DND-41 (cell line): ENCODE measurements at regions not wholly inside any gene's neighbourhood (a gene's known extent, or its start where the extent isn't known, plus 50 kb on each side); places are given as distances from the start of the nearest gene placed in this dataset.

Source experiments
- ATAC-seq: fragments of 200-7000 bp; cut with Tn5 transposase; 3 replicates; pipeline ENCODE4 v1.9.1; 2021; ENCODE audit warnings: low read depth; ENCODE audit not compliant: insufficient read depth
- DNase-seq: peaks from one replicate; pipeline ENCODE4 v3.0.0-alpha.2; 2020
- H2AFZ ChIP-seq: 2 replicates; pipeline ENCODE4 v1.6.0; 2012; ENCODE audit warnings: low read depth, low read length
- H3K27ac ChIP-seq: 2 replicates; pipeline ENCODE4 v1.5.1; 2012; ENCODE audit warnings: low read length, inconsistent platforms
- H3K27me3 ChIP-seq: fragments of 200-600 bp; sonication (generic); 2 replicates; pipeline ENCODE4 v1.6.0; 2012; ENCODE audit warnings: low read length, mild to moderate bottlenecking, inconsistent platforms; ENCODE audit not compliant: insufficient read depth, poor library complexity
- H3K36me3 ChIP-seq: 2 replicates; pipeline ENCODE4 v1.5.1; 2012; ENCODE audit warnings: low read length, inconsistent platforms; ENCODE audit not compliant: insufficient read depth
- H3K4me1 ChIP-seq: 2 replicates; pipeline ENCODE4 v1.5.1; 2012; ENCODE audit warnings: mild to moderate bottlenecking, low read length; ENCODE audit not compliant: insufficient read depth
- H3K4me2 ChIP-seq: 2 replicates; pipeline ENCODE4 v1.6.0; 2012; ENCODE audit warnings: mild to moderate bottlenecking, moderate library complexity, low read length, inconsistent platforms; ENCODE audit not compliant: insufficient read depth
- H3K4me3 ChIP-seq, 2 experiments: fragments of 200-600 bp in 1 of 2; shearing (Covaris generic) in 1 of 2; 2 replicates each; pipeline ENCODE4 v1.5.1; 2012 to 2016; ENCODE audit warnings: inconsistent platforms in 2 of 2, low read length in 2 of 2, mild to moderate bottlenecking in 2 of 2, low read depth in 1 of 2, moderate library complexity in 1 of 2
- H3K79me2 ChIP-seq: 2 replicates; pipeline ENCODE4 v1.6.0; 2012; ENCODE audit warnings: low read length, inconsistent platforms; ENCODE audit not compliant: insufficient read depth
- H3K9ac ChIP-seq: 2 replicates; pipeline ENCODE4 v1.6.0; 2012; ENCODE audit warnings: low read depth, mild to moderate bottlenecking, inconsistent platforms, low read length, moderate library complexity
- H3K9me3 ChIP-seq: 2 replicates; pipeline ENCODE4 v1.5.1; 2012; ENCODE audit warnings: low read length, moderate library complexity, mild to moderate bottlenecking, inconsistent platforms; ENCODE audit not compliant: insufficient read depth, severe bottlenecking
- H4K20me1 ChIP-seq: 2 replicates; pipeline ENCODE4 v1.6.0; 2012; ENCODE audit warnings: low read length; ENCODE audit not compliant: insufficient read depth
- CTCF ChIP-seq: IDR thresholded peaks from 2 replicates; pipeline ENCODE4 v1.5.1; 2012; ENCODE audit warnings: borderline replicate concordance, low read length, moderate library complexity, mild to moderate bottlenecking; ENCODE audit not compliant: poor library complexity, severe bottlenecking; ENCODE audit errors: extremely low read depth
- EZH2 ChIP-seq: IDR thresholded peaks from 3 replicates; pipeline ENCODE4 v1.6.1; 2012; ENCODE audit warnings: borderline replicate concordance, low read depth, mild to moderate bottlenecking, moderate library complexity, low read length, inconsistent platforms; ENCODE audit not compliant: severe bottlenecking

- DNase-seq, result no peak
- Histone ChIP-seq H3K9ac (no peak overlapping the region), H2AFZ (no peak overlapping the region), H3K4me3 (no peak overlapping the region), H3K4me1 (no peaks in the 10 kb centered on the region), H3K4me2 (no peak overlapping the region), H3K36me3 (no peaks in the 10 kb centered on the region), H3K9me3 (no peaks in the 10 kb centered on the region), H3K27ac (no peak overlapping the region), H3K27me3 (no peaks in the 10 kb centered on the region), H3K79me2 (no peaks in the 10 kb centered on the region), H4K20me1 (no peaks in the 10 kb centered on the region)
- TF ChIP-seq EZH2 (no peak), CTCF (no peak)
- no peak for ATAC-seq
Measured at GRCh38 chr4:134677209-134677814, 475.7 kb upstream of the PABPC4L start.

DNA sequence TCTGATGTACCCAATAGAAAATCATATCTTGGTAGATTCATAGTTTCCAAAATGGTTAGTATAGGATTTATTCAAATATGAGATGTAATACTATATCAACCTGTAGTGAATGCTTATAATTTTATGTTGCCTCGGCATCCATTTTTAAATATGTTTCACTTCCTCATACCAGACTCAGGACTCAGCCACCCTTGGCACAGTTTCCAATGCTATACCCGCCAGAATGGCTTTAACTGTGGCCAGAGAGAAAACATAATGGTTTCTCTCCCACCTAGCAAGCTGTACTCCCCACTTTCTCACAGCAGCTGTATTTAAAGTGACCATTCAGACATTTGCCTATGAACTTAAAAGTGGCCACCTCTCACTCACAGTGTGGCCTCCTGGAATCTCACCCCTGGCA, 466.6 kb upstream of the PABPC4L start:
- no peaks in the 10 kb centered on the region for H3K36me3 ChIP-seq
- no peak for TF ChIP-seq CTCF
- TF ChIP-seq EZH2, result no peak
- H3K4me2 ChIP-seq, result no peak overlapping the region
- H3K9ac ChIP-seq, result no peak overlapping the region
- no peak overlapping the region for H3K4me3 ChIP-seq
- H3K9me3 ChIP-seq, result peaks cover 11% of the 10 kb centered on the region
- H2AFZ ChIP-seq, result peak overlapping the region; percentile 36; the same call in 1 of the 2 replicates
- no peak for ATAC-seq
- no peak for DNase-seq
- no peaks in the 10 kb centered on the region for H4K20me1 ChIP-seq
- no peaks in the 10 kb centered on the region for H3K27me3 ChIP-seq
- no peak overlapping the region for H3K27ac ChIP-seq
- H3K4me1 ChIP-seq, result no peaks in the 10 kb centered on the region
- no peaks in the 10 kb centered on the region for H3K79me2 ChIP-seq

DNA sequence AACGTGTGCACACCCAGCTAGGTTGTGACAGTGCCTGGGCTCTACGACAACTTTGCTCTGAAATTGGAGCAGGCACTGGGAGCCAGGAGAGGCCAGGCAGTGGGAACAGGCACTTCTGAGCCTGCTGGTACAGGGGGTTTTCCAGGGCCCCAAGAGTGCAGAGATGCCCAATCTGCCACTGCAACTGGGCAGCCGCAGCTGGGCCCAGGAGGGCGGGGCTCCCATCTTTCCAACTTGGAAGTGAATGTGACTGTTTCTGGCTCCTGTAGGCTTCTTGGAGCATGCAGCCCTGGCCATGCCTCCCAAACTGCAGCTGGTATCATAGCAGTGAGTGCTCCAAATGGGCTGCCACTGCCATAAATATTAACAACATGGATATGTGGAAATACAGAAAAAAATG, 465.1 kb upstream of the PABPC4L start:
- H3K9me3 ChIP-seq, result peaks cover 11% of the 10 kb centered on the region
- H3K27ac ChIP-seq, result no peak overlapping the region
- no peak overlapping the region for H3K4me2 ChIP-seq
- no peak for ATAC-seq
- H3K36me3 ChIP-seq, result no peaks in the 10 kb centered on the region
- DNase-seq, result no peak
- no peak for TF ChIP-seq CTCF
- TF ChIP-seq EZH2, result no peak
- H3K27me3 ChIP-seq, result no peaks in the 10 kb centered on the region
- no peak overlapping the region for H3K9ac ChIP-seq
- H3K79me2 ChIP-seq, result no peaks in the 10 kb centered on the region
- H2AFZ ChIP-seq, result no peak overlapping the region
- no peaks in the 10 kb centered on the region for H3K4me1 ChIP-seq
- H3K4me3 ChIP-seq, result no peak overlapping the region
- no peaks in the 10 kb centered on the region for H4K20me1 ChIP-seq

DNA sequence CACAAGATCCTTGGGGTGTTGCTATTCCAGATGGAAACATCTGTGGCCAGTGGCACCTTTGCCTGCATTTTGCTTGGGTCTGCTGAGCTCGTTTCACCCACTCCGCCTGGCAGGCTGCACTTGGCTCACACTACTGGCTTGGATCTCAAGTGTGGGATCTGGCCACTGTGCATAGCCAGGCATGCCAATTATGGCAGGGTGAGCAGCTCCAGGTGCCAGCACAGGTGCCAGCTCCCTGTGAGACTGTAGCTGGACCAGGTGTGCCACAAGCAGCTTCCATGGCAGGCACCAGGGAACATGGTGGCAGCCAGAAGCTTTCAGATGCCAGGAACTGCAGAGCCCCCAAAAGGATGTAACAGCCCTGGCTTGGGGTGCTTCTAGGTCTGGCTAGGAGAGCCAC, 463.8 kb upstream of the PABPC4L start:
- Histone ChIP-seq H3K4me2 (no peak overlapping the region), H3K4me1 (no peaks in the 10 kb centered on the region), H3K27ac (no peak overlapping the region), H3K9ac (no peak overlapping the region), H3K4me3 (no peak overlapping the region), H3K36me3 (no peaks in the 10 kb centered on the region), H4K20me1 (no peaks in the 10 kb centered on the region), H3K9me3 (peaks cover 11% of the 10 kb centered on the region), H3K79me2 (no peaks in the 10 kb centered on the region), H3K27me3 (no peaks in the 10 kb centered on the region), H2AFZ (no peak overlapping the region)
- ATAC-seq (no peak), DNase-seq (no peak)
- no peak for TF ChIP-seq CTCF
- TF ChIP-seq EZH2, result no peak
